Keratinocyte (primary cell): ENCODE measurements at regions not wholly inside any gene's neighbourhood (a gene's known extent, or its start where the extent isn't known, plus 50 kb on each side); places are given as distances from the start of the nearest gene placed in this dataset.

Experiments
- DNase-seq: peaks from one replicate; pipeline ENCODE4 v3.0.0-alpha.2; 2011; ENCODE audit warnings: low read depth, missing footprints, low spot score
- FAIRE-seq: peaks from 2 replicates; lab custom pipeline; 2011; peaks lifted over from hg19 to GRCh38; lab: Jason Lieb, UNC
- H2AFZ ChIP-seq: 2 replicates; pipeline ENCODE4 v1.6.0; 2012; ENCODE audit warnings: low read length, control low read depth, inconsistent platforms; ENCODE audit not compliant: control insufficient read depth
- H3K27ac ChIP-seq: 2 replicates; pipeline ENCODE4 v1.5.1; 2011; ENCODE audit warnings: low read length; ENCODE audit not compliant: control insufficient read depth, insufficient read depth
- H3K27me3 ChIP-seq: 3 replicates; pipeline ENCODE4 v1.6.0; 2011; ENCODE audit warnings: low read length; ENCODE audit not compliant: control insufficient read depth, insufficient read depth; ENCODE audit errors: extremely low read depth
- H3K36me3 ChIP-seq, 2 experiments: 2 replicates in 1 of 2; 3 replicates in 1 of 2; pipeline ENCODE4 v1.5.1; 2011; ENCODE audit warnings: low read length in 2 of 2, mild to moderate bottlenecking in 1 of 2; ENCODE audit not compliant: control insufficient read depth in 2 of 2, insufficient read depth in 2 of 2; ENCODE audit errors: extremely low read depth in 1 of 2
- H3K4me1 ChIP-seq: 3 replicates; pipeline ENCODE4 v1.5.1; 2011; ENCODE audit warnings: low read length; ENCODE audit not compliant: control insufficient read depth, insufficient read depth; ENCODE audit errors: extremely low read depth
- H3K4me2 ChIP-seq: 3 replicates; pipeline ENCODE4 v1.6.0; 2011; ENCODE audit warnings: low read depth, low read length; ENCODE audit not compliant: control insufficient read depth, insufficient read depth; ENCODE audit errors: extremely low read depth
- H3K4me3 ChIP-seq, 3 experiments: fragments of 200-600 bp in 1 of 3; sonication (generic) in 1 of 3; 2 replicates in 2 of 3; 3 replicates in 1 of 3; pipeline ENCODE4 v1.5.1; 2011 to 2016; ENCODE audit warnings: low read length in 3 of 3, mild to moderate bottlenecking in 3 of 3, control low read depth in 2 of 3, inconsistent platforms in 1 of 3, low read depth in 1 of 3, mixed read lengths in 1 of 3, mixed run types in 1 of 3, moderate library complexity in 1 of 3; ENCODE audit not compliant: control insufficient read depth in 2 of 3, insufficient read depth in 2 of 3; ENCODE audit errors: extremely low read depth in 1 of 3
- H3K79me2 ChIP-seq: 2 replicates; pipeline ENCODE4 v1.6.0; 2012; ENCODE audit warnings: low read length; ENCODE audit not compliant: control insufficient read depth, insufficient read depth
- H3K9ac ChIP-seq: 3 replicates; pipeline ENCODE4 v1.6.0; 2011; ENCODE audit warnings: low read length; ENCODE audit not compliant: control insufficient read depth, insufficient read depth; ENCODE audit errors: extremely low read depth
- H3K9me1 ChIP-seq: 3 replicates; pipeline ENCODE4 v1.6.0; 2011; ENCODE audit warnings: low read length; ENCODE audit not compliant: control insufficient read depth, insufficient read depth; ENCODE audit errors: extremely low read depth
- H3K9me3 ChIP-seq: 2 replicates; pipeline ENCODE4 v1.5.1; 2012; ENCODE audit warnings: low read depth, low read length; ENCODE audit not compliant: control insufficient read depth
- H4K20me1 ChIP-seq: 3 replicates; pipeline ENCODE4 v1.6.0; 2011; ENCODE audit warnings: low read length; ENCODE audit not compliant: control insufficient read depth, insufficient read depth; ENCODE audit errors: extremely low read depth
- EZH2 ChIP-seq: IDR thresholded peaks from one replicate; pipeline ENCODE4 v1.6.1; 2012; ENCODE audit warnings: inconsistent platforms, mild to moderate bottlenecking, low read length, moderate library complexity
- dilution Hi-C: fragments of 300-500 bp; cut with MboI; formaldehyde crosslinking; loops from one replicate; pipeline ENCODE4 v1.7.0; 2020; ENCODE audit warnings: low sequenced_read_pairs; ENCODE audit not compliant: extremely low pct_ligation_motif_present
- TF ChIP-seq, protein P1 (sequence below), 3 experiments: IDR thresholded peaks in 1 of 3; conservative IDR thresholded peaks in 1 of 3; optimal IDR thresholded peaks in 1 of 3; 2 replicates in 2 of 3; 3 replicates in 1 of 3; pipeline versions ENCODE3 to v1.5.1; 2011; ENCODE audit warnings: low read length in 3 of 3, mild to moderate bottlenecking in 3 of 3, moderate library complexity in 2 of 3, control low read depth in 1 of 3, inconsistent platforms in 1 of 3; ENCODE audit not compliant: insufficient read depth in 2 of 3; ENCODE audit errors: extremely low read depth in 1 of 3

DNA sequence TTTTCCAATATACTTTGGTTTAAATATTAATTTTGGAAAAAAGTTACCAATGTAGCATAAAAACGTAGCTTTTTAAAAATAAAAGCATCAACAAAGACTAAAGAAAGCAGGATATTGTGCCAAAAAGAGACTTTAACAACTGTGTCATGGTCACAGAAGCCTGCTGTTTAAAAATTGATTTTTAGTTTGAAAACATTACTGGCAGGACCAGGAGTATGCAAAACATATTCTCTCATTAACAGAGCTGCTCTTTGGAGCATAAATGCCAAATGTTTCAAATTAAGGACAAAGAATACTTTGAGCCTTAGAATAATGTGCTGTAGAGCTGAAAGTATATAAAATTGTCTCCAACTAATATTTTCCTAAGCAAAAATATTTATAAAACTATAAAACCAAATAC, 279.0 kb downstream of the ARAP2 start:
- H3K27me3 ChIP-seq, result no peaks in the 10 kb centered on the region

DNA sequence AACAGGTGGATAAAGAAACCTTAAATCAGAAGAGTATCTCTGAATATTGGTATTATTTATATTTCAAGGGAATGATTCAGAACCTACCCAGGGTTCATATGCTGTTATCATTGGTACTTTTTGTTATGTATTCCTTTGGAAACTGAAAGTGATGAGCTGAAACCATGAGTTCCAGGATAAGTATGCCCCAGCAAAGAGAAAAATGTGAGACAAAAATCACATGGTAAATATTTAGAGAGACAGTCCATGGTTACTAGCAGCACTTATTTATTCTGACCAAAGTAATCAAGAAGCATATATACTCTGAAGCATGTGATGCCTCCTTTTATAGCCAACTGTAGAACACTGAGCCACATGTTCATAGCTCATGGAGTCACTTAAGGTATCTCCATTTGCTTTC, 277.7 kb downstream of the ARAP2 start:
- H3K9ac ChIP-seq, result no peak overlapping the region
- dilution Hi-C loops, result no loop called here
- TF ChIP-seq, protein P1, sequence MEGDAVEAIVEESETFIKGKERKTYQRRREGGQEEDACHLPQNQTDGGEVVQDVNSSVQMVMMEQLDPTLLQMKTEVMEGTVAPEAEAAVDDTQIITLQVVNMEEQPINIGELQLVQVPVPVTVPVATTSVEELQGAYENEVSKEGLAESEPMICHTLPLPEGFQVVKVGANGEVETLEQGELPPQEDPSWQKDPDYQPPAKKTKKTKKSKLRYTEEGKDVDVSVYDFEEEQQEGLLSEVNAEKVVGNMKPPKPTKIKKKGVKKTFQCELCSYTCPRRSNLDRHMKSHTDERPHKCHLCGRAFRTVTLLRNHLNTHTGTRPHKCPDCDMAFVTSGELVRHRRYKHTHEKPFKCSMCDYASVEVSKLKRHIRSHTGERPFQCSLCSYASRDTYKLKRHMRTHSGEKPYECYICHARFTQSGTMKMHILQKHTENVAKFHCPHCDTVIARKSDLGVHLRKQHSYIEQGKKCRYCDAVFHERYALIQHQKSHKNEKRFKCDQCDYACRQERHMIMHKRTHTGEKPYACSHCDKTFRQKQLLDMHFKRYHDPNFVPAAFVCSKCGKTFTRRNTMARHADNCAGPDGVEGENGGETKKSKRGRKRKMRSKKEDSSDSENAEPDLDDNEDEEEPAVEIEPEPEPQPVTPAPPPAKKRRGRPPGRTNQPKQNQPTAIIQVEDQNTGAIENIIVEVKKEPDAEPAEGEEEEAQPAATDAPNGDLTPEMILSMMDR (optimal IDR thresholded peaks at IDR 0.05 in 1 of 3, IDR thresholded peaks at IDR 0.05 in 1 of 3, conservative IDR thresholded peaks at IDR 0.05 in 1 of 3; ENCODE audit: extremely low read depth in 1 of 3, insufficient read depth in 2 of 3, low read length in 3 of 3), result no peak
- no peak for TF ChIP-seq EZH2
- H4K20me1 ChIP-seq, result no peaks in the 10 kb centered on the region
- no peak overlapping the region for H2AFZ ChIP-seq
- H3K27me3 ChIP-seq, result no peaks in the 10 kb centered on the region
- no peaks in the 10 kb centered on the region for H3K79me2 ChIP-seq
- no peak overlapping the region for H3K27ac ChIP-seq
- H3K9me3 ChIP-seq, result no peaks in the 10 kb centered on the region
- no peak overlapping the region for H3K4me2 ChIP-seq
- no peak overlapping the region for H3K4me3 ChIP-seq
- no peaks in the 10 kb centered on the region for H3K36me3 ChIP-seq
- H3K4me1 ChIP-seq, result no peaks in the 10 kb centered on the region
- DNase-seq (no peak), FAIRE-seq (no peak)
- no peaks in the 10 kb centered on the region for H3K9me1 ChIP-seq

More for the DNA sequence above, 279.0 kb downstream of the ARAP2 start:
- no peak for TF ChIP-seq EZH2
- TF ChIP-seq, protein P1 (optimal IDR thresholded peaks at IDR 0.05 in 1 of 3, IDR thresholded peaks at IDR 0.05 in 1 of 3, conservative IDR thresholded peaks at IDR 0.05 in 1 of 3; ENCODE audit: extremely low read depth in 1 of 3, insufficient read depth in 2 of 3, low read length in 3 of 3), result no peak
- DNase-seq (no peak), FAIRE-seq (no peak)
- Histone ChIP-seq H4K20me1 (no peaks in the 10 kb centered on the region), H3K4me2 (no peak overlapping the region), H3K27ac (no peak overlapping the region), H3K9me3 (no peaks in the 10 kb centered on the region), H3K36me3 (no peaks in the 10 kb centered on the region), H2AFZ (no peak overlapping the region), H3K4me3 (no peak overlapping the region), H3K79me2 (no peaks in the 10 kb centered on the region), H3K9me1 (no peaks in the 10 kb centered on the region), H3K9ac (no peak overlapping the region), H3K4me1 (no peaks in the 10 kb centered on the region)
- dilution Hi-C loops, result no loop called here
